SU-DHL-6 (cell line): ENCODE measurements at regions not wholly inside any gene's neighbourhood (a gene's known extent, or its start where the extent isn't known, plus 50 kb on each side); places are given as distances from the start of the nearest gene placed in this dataset.

Experiments used
- H2AFZ ChIP-seq: fragments of 200-600 bp; sonication (generic); 2 replicates; pipeline ENCODE4 v1.6.1; 2014; ENCODE audit warnings: low read depth, mild to moderate bottlenecking, moderate library complexity, mixed read lengths, antibody characterized with exemption, low read length; ENCODE audit not compliant: severe bottlenecking
- H3F3A ChIP-seq: fragments of 200-600 bp; shearing (Covaris generic); 2 replicates; pipeline ENCODE4 v1.6.0; 2016; ENCODE audit warnings: antibody characterized with exemption, mild to moderate bottlenecking; ENCODE audit not compliant: insufficient read depth
- H3K27ac ChIP-seq: fragments of 200-600 bp; sonication (generic); 2 replicates; pipeline ENCODE4 v1.5.1; 2016; ENCODE audit warnings: low read depth, mild to moderate bottlenecking, low read length, moderate library complexity, mixed read lengths
- H3K27me3 ChIP-seq: fragments of 200-600 bp; sonication (generic), shearing (Covaris generic); 2 replicates; pipeline ENCODE4 v1.6.0; 2014; ENCODE audit warnings: mild to moderate bottlenecking, low read length
- H3K36me3 ChIP-seq: fragments of 200-600 bp; sonication (generic); 2 replicates; pipeline ENCODE4 v1.6.1; 2014; ENCODE audit warnings: mild to moderate bottlenecking, low read length, mixed read lengths
- H3K4me2 ChIP-seq: fragments of 300-600, 200-600 bp; shearing (Covaris generic), sonication (generic); 2 replicates; pipeline ENCODE4 v1.6.0; 2014; ENCODE audit warnings: low read length, low read depth, mild to moderate bottlenecking; ENCODE audit not compliant: poor library complexity, severe bottlenecking
- H3K4me3 ChIP-seq: fragments of 200-600 bp; sonication (generic); 2 replicates; pipeline ENCODE4 v1.5.1; 2014; ENCODE audit warnings: antibody characterized with exemption, low read length, mild to moderate bottlenecking, mixed read lengths; ENCODE audit not compliant: insufficient read depth, poor library complexity, severe bottlenecking
- H3K79me2 ChIP-seq: fragments of 200-600 bp; sonication (generic); 2 replicates; pipeline ENCODE4 v1.6.1; 2014; ENCODE audit warnings: mild to moderate bottlenecking, low read length, moderate library complexity; ENCODE audit not compliant: insufficient read depth
- H3K9ac ChIP-seq: fragments of 200-600 bp; sonication (generic); 2 replicates; pipeline ENCODE4 v1.7.0; 2014; ENCODE audit warnings: mild to moderate bottlenecking, low read length
- H3K9me2 ChIP-seq: fragments of 200-600 bp; sonication (generic); replicated peaks from 2 replicates; pipeline ENCODE4 v1.6.1; 2014; ENCODE audit warnings: low read length; ENCODE audit not compliant: insufficient read depth
- H3K9me3 ChIP-seq: fragments of 200-600 bp; sonication (generic); 2 replicates; pipeline ENCODE4 v1.6.1; 2014; ENCODE audit warnings: low read length, mixed read lengths; ENCODE audit not compliant: insufficient read depth
- H4K20me1 ChIP-seq: fragments of 200-600 bp; sonication (generic); 2 replicates; pipeline ENCODE4 v1.6.1; 2014; ENCODE audit warnings: low read depth, mild to moderate bottlenecking, antibody characterized with exemption, low read length, moderate library complexity, mixed read lengths
- CTCF ChIP-seq: fragments of 200-600 bp; sonication (generic); IDR thresholded peaks from one replicate; pipeline ENCODE4 v1.5.1; 2017; ENCODE audit warnings: antibody characterized with exemption, mild to moderate bottlenecking, low read length, moderate library complexity; ENCODE audit not compliant: insufficient read depth, poor library complexity, severe bottlenecking
- EZH2phosphoT487 ChIP-seq: fragments of 200-600 bp; sonication (generic), shearing (Covaris generic); conservative IDR thresholded peaks from 2 replicates; pipeline ENCODE4 v1.6.1; 2018; ENCODE audit warnings: mild to moderate bottlenecking, antibody characterized with exemption, low read length, moderate library complexity, mixed read lengths

GRCh38 chr3:177257006-177257405 lies 59.7 kb upstream of the TBL1XR1 start:
- H3K4me2 ChIP-seq: no peak overlapping the region
- no peak for TF ChIP-seq CTCF
- no peak for TF ChIP-seq EZH2phosphoT487
- H2AFZ ChIP-seq: no peak overlapping the region

GRCh38 chr3:177257625-177258024 lies 60.3 kb upstream of the TBL1XR1 start:
- H3K9me2 ChIP-seq: no peaks in the 10 kb centered on the region
- H3K9ac ChIP-seq: no peak overlapping the region
- no peaks in the 10 kb centered on the region for H3K9me3 ChIP-seq
- H3K79me2 ChIP-seq: no peaks in the 10 kb centered on the region
- H4K20me1 ChIP-seq: no peaks in the 10 kb centered on the region
- no peak overlapping the region for H2AFZ ChIP-seq
- TF ChIP-seq CTCF (no peak), EZH2phosphoT487 (no peak)
- no peak overlapping the region for H3K4me2 ChIP-seq
- H3K36me3 ChIP-seq: no peaks in the 10 kb centered on the region
- H3F3A ChIP-seq: peaks cover 13% of the 10 kb centered on the region; the same call in 1 of the 2 replicates
- no peak overlapping the region for H3K27ac ChIP-seq
- H3K27me3 ChIP-seq: no peaks in the 10 kb centered on the region
- H3K4me3 ChIP-seq: no peak overlapping the region

More at GRCh38 chr3:177257006-177257405, 59.7 kb upstream of the TBL1XR1 start:
- Histone ChIP-seq H3K27me3 (no peaks in the 10 kb centered on the region), H3K27ac (no peak overlapping the region), H3K9me2 (no peaks in the 10 kb centered on the region), H4K20me1 (no peaks in the 10 kb centered on the region), H3F3A (peaks cover 13% of the 10 kb centered on the region; the same call in 1 of the 2 replicates), H3K36me3 (no peaks in the 10 kb centered on the region), H3K79me2 (no peaks in the 10 kb centered on the region), H3K9me3 (peaks cover 6% of the 10 kb centered on the region; the same call in 1 of the 2 replicates), H3K9ac (no peak overlapping the region), H3K4me3 (no peak overlapping the region)

GRCh38 chr3:177262396-177262795 lies 65.1 kb upstream of the TBL1XR1 start:
- Histone ChIP-seq H4K20me1 (no peaks in the 10 kb centered on the region), H3K9me2 (no peaks in the 10 kb centered on the region), H3K36me3 (no peaks in the 10 kb centered on the region), H3K9me3 (no peaks in the 10 kb centered on the region), H3K9ac (no peak overlapping the region), H3K79me2 (no peaks in the 10 kb centered on the region), H2AFZ (no peak overlapping the region), H3K4me2 (no peak overlapping the region), H3K4me3 (no peak overlapping the region), H3K27me3 (no peaks in the 10 kb centered on the region), H3F3A (peaks cover 3% of the 10 kb centered on the region; the same call in 1 of the 2 replicates), H3K27ac (no peak overlapping the region)
- TF ChIP-seq CTCF (no peak), EZH2phosphoT487 (no peak)
